NCI-H1436 treated with DMSO at 0.1 percent for 48 hours (cell line): ENCODE measurements at regions not wholly inside any gene's neighbourhood (a gene's known extent, or its start where the extent isn't known, plus 50 kb on each side); places are given as distances from the start of the nearest gene placed in this dataset.

Source experiments
- DNase-seq: peaks from one replicate; lab custom pipeline; 2025; lab: John Stamatoyannopoulos, UW

- DNase-seq, result no peak
These were observed 209.3 kb upstream of the FOXN3 start for GRCh38 chr14:89626233-89626806.

- no peak for DNase-seq
These were observed 208.7 kb upstream of the FOXN3 start for GRCh38 chr14:89625731-89626232.

GRCh38 chr14:89625244-89625713, 208.2 kb upstream of the FOXN3 start:
- no peak for DNase-seq

- DNase-seq, result no peak
These were observed 207.6 kb upstream of the FOXN3 start for GRCh38 chr14:89624500-89625156.

- DNase-seq, result no peak
These were observed 205.0 kb upstream of the FOXN3 start for GRCh38 chr14:89621791-89622638.

GRCh38 chr14:89621009-89621421, 204.0 kb upstream of the FOXN3 start:
- no peak for DNase-seq

GRCh38 chr14:89620436-89620835, 203.4 kb upstream of the FOXN3 start:
- DNase-seq, result no peak

GRCh38 chr14:89619596-89619995, 202.6 kb upstream of the FOXN3 start:
- DNase-seq, result no peak

- DNase-seq, result no peak
These were observed 201.9 kb upstream of the FOXN3 start for GRCh38 chr14:89618811-89619551.

GRCh38 chr14:89618330-89618708, 201.3 kb upstream of the FOXN3 start:
- DNase-seq, result no peak

GRCh38 chr14:89617481-89618329, 200.7 kb upstream of the FOXN3 start:
- no peak for DNase-seq

GRCh38 chr14:89616852-89617341, 199.9 kb upstream of the FOXN3 start:
- DNase-seq, result no peak

GRCh38 chr14:89616425-89616824, 199.4 kb upstream of the FOXN3 start:
- no peak for DNase-seq

- DNase-seq, result no peak
These were observed 198.4 kb upstream of the FOXN3 start for GRCh38 chr14:89615421-89615820.

GRCh38 chr14:89614009-89614691, 197.1 kb upstream of the FOXN3 start:
- DNase-seq, result peak; percentile 9

GRCh38 chr14:89613260-89614008, 196.4 kb upstream of the FOXN3 start:
- no peak for DNase-seq

- DNase-seq, result no peak
These were observed 192.6 kb upstream of the FOXN3 start for GRCh38 chr14:89609500-89610100.

GRCh38 chr14:89607453-89607852, 190.4 kb upstream of the FOXN3 start:
- DNase-seq, result no peak

- no peak for DNase-seq
These were observed 187.0 kb upstream of the FOXN3 start for GRCh38 chr14:89603938-89604480.
